CD14-positive monocyte (primary cell): ENCODE measurements at regions not wholly inside any gene's neighbourhood (a gene's known extent, or its start where the extent isn't known, plus 50 kb on each side); places are given as distances from the start of the nearest gene placed in this dataset.
A peak's percentile ranks its signal among the peaks of the same experiment; 100 is the strongest.
"Not testable (repeated sequence)": the region's sequence is repeated elsewhere in the genome, so short reads cannot be mapped to it uniquely, and the experiment has no call there.

Experiments
- DNase-seq, 3 donors: peaks; one replicate each; pipeline ENCODE4 v3.0.0-alpha.2; 2011 to 2022
- H2AFZ ChIP-seq: 2 replicates; pipeline ENCODE4 v1.6.0; 2012; ENCODE audit warnings: mild to moderate bottlenecking, low read depth, low read length, inconsistent platforms; ENCODE audit not compliant: insufficient read depth, poor library complexity, severe bottlenecking
- H3K27ac ChIP-seq, 2 donors: 1 replicate in 1 of 2; 2 replicates in 1 of 2; pipeline ENCODE4 v1.5.1; 2012 to 2013; ENCODE audit warnings: low read length in 2 of 2, control low read depth in 1 of 2, inconsistent platforms in 1 of 2, low read depth in 1 of 2, mild to moderate bottlenecking in 1 of 2
- H3K27me3 ChIP-seq, 2 donors: one replicate each; pipeline versions ENCODE4 v1.6.0 to v1.6.1; 2011 to 2013; ENCODE audit warnings: low read length in 2 of 2; ENCODE audit not compliant: control insufficient read depth in 2 of 2, insufficient read depth in 2 of 2
- H3K36me3 ChIP-seq, 2 donors: replicated peaks in 1 of 2; 1 replicate in 1 of 2; 2 replicates in 1 of 2; pipeline versions ENCODE4 v1.5.1 to v1.6.1; 2012 to 2013; ENCODE audit warnings: low read length in 2 of 2, control low read depth in 1 of 2, inconsistent platforms in 1 of 2, mild to moderate bottlenecking in 1 of 2; ENCODE audit not compliant: insufficient read depth in 2 of 2, control insufficient read depth in 1 of 2
- H3K4me1 ChIP-seq, 2 donors: 1 replicate in 1 of 2; 2 replicates in 1 of 2; pipeline versions ENCODE4 v1.5.1 to v1.6.1; 2012 to 2013; ENCODE audit warnings: low read length in 2 of 2, control low read depth in 1 of 2, inconsistent platforms in 1 of 2, mild to moderate bottlenecking in 1 of 2, moderate library complexity in 1 of 2; ENCODE audit not compliant: insufficient read depth in 2 of 2, control insufficient read depth in 1 of 2
- H3K4me2 ChIP-seq: replicated peaks from 2 replicates; pipeline ENCODE3; 2012; ENCODE audit warnings: low read length, moderate library complexity, mild to moderate bottlenecking; ENCODE audit not compliant: poor library complexity, severe bottlenecking; ENCODE audit errors: extremely low read depth
- H3K4me3 ChIP-seq, 3 experiments: fragments of 200-600 bp in 1 of 3; sonication (generic) in 1 of 3; replicated peaks in 1 of 3; 1 replicate in 2 of 3; 2 replicates in 1 of 3; pipeline ENCODE4 v1.5.1; 2011 to 2013; ENCODE audit warnings: low read length in 3 of 3, mild to moderate bottlenecking in 3 of 3, control low read depth in 2 of 3, low read depth in 2 of 3, inconsistent platforms in 1 of 3, moderate library complexity in 1 of 3
- H3K79me2 ChIP-seq: 2 replicates; pipeline ENCODE4 v1.6.0; 2012; ENCODE audit warnings: mild to moderate bottlenecking, control low read depth, inconsistent platforms, low read length, moderate library complexity; ENCODE audit not compliant: insufficient read depth
- H3K9ac ChIP-seq: 2 replicates; pipeline ENCODE4 v1.6.0; 2017; ENCODE audit warnings: low read length, mild to moderate bottlenecking; ENCODE audit not compliant: insufficient read depth, poor library complexity, severe bottlenecking
- H3K9me3 ChIP-seq, 2 donors: replicated peaks in 1 of 2; 1 replicate in 1 of 2; 2 replicates in 1 of 2; pipeline versions ENCODE4 v1.5.1 to v1.6.1; 2012 to 2013; ENCODE audit warnings: low read length in 2 of 2, control low read depth in 1 of 2; ENCODE audit not compliant: control insufficient read depth in 1 of 2, insufficient read depth in 1 of 2
- H4K20me1 ChIP-seq: 2 replicates; pipeline ENCODE4 v1.6.0; 2012; ENCODE audit warnings: mild to moderate bottlenecking, low read length, control low read depth, moderate library complexity; ENCODE audit not compliant: insufficient read depth
- H3K27ac Mint-ChIP-seq, 7 donors: one replicate each; pipeline ENCODE4 v1.8.0; 2020; ENCODE audit warnings: mild to moderate bottlenecking in 7 of 7, mixed read lengths in 7 of 7, moderate library complexity in 6 of 7, inconsistent platforms in 2 of 7
- H3K27me3 Mint-ChIP-seq, 3 donors: one replicate each; pipeline ENCODE4 v1.8.0; 2021 to 2022; ENCODE audit warnings: low read depth in 3 of 3, mild to moderate bottlenecking in 3 of 3, mixed read lengths in 3 of 3, moderate library complexity in 3 of 3, inconsistent platforms in 1 of 3
- H3K36me3 Mint-ChIP-seq, 2 donors: one replicate each; pipeline ENCODE4 v1.8.0; 2020; ENCODE audit warnings: mixed read lengths in 2 of 2, inconsistent platforms in 1 of 2, mild to moderate bottlenecking in 1 of 2
- H3K4me1 Mint-ChIP-seq: one replicate; pipeline ENCODE4 v1.8.0; 2020; ENCODE audit warnings: mild to moderate bottlenecking, mixed read lengths
- H3K4me3 Mint-ChIP-seq, 2 donors: one replicate each; pipeline ENCODE4 v1.8.0; 2020; ENCODE audit warnings: mild to moderate bottlenecking in 2 of 2, mixed read lengths in 2 of 2, moderate library complexity in 1 of 2
- H3K9me3 Mint-ChIP-seq, 7 donors: one replicate each; pipeline ENCODE4 v1.8.0; 2020 to 2022; ENCODE audit warnings: mixed read lengths in 7 of 7, mild to moderate bottlenecking in 6 of 7, moderate library complexity in 6 of 7, inconsistent platforms in 2 of 7
- WGBS: methylation state at CpG from one replicate; pipeline ENCODE4 v1.1.5; 2013; ENCODE audit warnings: missing lambda C conversion rate; ENCODE audit not compliant: insufficient coverage; 5-methylcytosine and 5-hydroxymethylcytosine counted together
- intact Hi-C, 2 donors: fragments of 100-400 bp; cut with micrococcal nuclease; formaldehyde crosslinking; loops; one replicate each; pipeline versions ENCODE4 v1.15.0 to v1.15.1; 2023
- TF ChIP-seq, protein P1 (sequence below): fragments of 200-600 bp; IDR thresholded peaks from one replicate; pipeline ENCODE4 v1.8.0; 2022; ENCODE audit warnings: antibody characterized with exemption, mild to moderate bottlenecking

DNA sequence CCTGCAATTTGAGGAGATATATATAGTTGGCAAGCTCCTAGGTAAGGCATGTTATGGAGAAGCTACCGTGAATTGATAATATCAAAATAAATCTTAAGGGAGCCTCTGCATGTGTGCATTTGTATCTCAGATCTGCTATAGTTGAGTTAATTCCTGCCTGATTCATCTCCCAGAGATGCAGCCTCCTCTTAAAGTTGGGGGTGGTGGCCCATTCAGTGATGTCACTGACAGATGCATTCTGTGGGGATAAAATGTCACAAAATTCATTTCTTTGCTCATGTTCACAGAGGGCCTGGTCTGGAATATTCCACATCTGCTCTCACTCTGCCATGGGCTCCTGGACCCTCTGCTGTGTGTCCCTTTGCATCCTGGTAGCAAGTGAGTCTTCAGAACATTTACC, 185.8 kb upstream of the PRSS1 start:
- DNase-seq: no peak
- Histone ChIP-seq H3K4me2 (peak overlapping the region; percentile 17), H3K9me3 (no peaks in the 10 kb centered on the region), H3K79me2 (no peaks in the 10 kb centered on the region), H3K36me3 (no peaks in the 10 kb centered on the region), H3K27me3 (no peaks in the 10 kb centered on the region), H3K27ac (no peak overlapping the region), H3K4me1 (peaks cover 46 to 57% of the 10 kb centered on the region in 2 donors), H3K4me3 (no peak overlapping the region), H3K9ac (no peak overlapping the region), H4K20me1 (no peaks in the 10 kb centered on the region), H2AFZ (no peak overlapping the region)
- TF ChIP-seq, protein P1, sequence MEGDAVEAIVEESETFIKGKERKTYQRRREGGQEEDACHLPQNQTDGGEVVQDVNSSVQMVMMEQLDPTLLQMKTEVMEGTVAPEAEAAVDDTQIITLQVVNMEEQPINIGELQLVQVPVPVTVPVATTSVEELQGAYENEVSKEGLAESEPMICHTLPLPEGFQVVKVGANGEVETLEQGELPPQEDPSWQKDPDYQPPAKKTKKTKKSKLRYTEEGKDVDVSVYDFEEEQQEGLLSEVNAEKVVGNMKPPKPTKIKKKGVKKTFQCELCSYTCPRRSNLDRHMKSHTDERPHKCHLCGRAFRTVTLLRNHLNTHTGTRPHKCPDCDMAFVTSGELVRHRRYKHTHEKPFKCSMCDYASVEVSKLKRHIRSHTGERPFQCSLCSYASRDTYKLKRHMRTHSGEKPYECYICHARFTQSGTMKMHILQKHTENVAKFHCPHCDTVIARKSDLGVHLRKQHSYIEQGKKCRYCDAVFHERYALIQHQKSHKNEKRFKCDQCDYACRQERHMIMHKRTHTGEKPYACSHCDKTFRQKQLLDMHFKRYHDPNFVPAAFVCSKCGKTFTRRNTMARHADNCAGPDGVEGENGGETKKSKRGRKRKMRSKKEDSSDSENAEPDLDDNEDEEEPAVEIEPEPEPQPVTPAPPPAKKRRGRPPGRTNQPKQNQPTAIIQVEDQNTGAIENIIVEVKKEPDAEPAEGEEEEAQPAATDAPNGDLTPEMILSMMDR: no peak
- 100% methylated on average over 1 of the region's 1 CpG for WGBS
- intact Hi-C loops: no loop called here
- H3K9me3 Mint-ChIP-seq: no peaks in the 10 kb centered on the region
- H3K36me3 Mint-ChIP-seq: no peaks in the 10 kb centered on the region
- peaks cover 0 to 2% (median 2%) of the 10 kb centered on the region in 3 donors for H3K27me3 Mint-ChIP-seq
- peaks cover 65% of the 10 kb centered on the region for H3K4me1 Mint-ChIP-seq
- H3K4me3 Mint-ChIP-seq: no peak overlapping the region
- H3K27ac Mint-ChIP-seq: no peak overlapping the region

DNA sequence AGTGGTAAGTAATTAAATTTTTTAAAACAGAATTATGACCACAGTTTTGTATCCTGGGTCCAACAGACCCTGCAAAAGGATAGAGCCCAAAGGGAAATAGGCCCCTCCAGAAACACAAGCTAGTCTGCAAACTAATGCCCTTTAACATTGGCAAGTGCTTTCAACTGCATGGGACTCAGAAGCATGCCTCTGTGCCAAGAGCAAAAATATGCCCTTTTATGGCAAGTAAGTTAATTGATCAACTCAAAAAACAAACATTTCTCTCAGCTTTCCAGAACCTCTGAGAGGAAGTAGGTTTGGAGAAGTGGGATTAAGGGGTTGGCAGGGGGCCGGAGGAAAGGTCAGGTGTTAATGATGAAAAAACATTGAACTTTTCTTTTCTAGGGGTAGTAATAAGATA, 186.6 kb upstream of the PRSS1 start:
- H3K27me3 ChIP-seq: no peaks in the 10 kb centered on the region
- no peaks in the 10 kb centered on the region for H4K20me1 ChIP-seq
- no peak overlapping the region for H3K9ac ChIP-seq
- no CpG with 5 or more reads among the region's 1 CpG for WGBS
- Mint-ChIP-seq H3K4me3 (no peak overlapping the region), H3K27ac (no peak overlapping the region), H3K4me1 (peaks cover 64% of the 10 kb centered on the region), H3K27me3 (peaks cover 0 to 2% (median 2%) of the 10 kb centered on the region in 3 donors), H3K9me3 (no peaks in the 10 kb centered on the region), H3K36me3 (no peaks in the 10 kb centered on the region)
- H2AFZ ChIP-seq: no peak overlapping the region
- peaks cover 2% of the 10 kb centered on the region for H3K79me2 ChIP-seq
- H3K4me3 ChIP-seq: no peak overlapping the region
- no peak overlapping the region for H3K4me2 ChIP-seq
- peaks cover 43 to 56% of the 10 kb centered on the region in 2 donors for H3K4me1 ChIP-seq
- no peak for DNase-seq
- TF ChIP-seq, protein P1: no peak
- H3K27ac ChIP-seq: no peak overlapping the region
- intact Hi-C loops: no loop called here
- H3K36me3 ChIP-seq: no peaks in the 10 kb centered on the region
- H3K9me3 ChIP-seq: no peaks in the 10 kb centered on the region

DNA sequence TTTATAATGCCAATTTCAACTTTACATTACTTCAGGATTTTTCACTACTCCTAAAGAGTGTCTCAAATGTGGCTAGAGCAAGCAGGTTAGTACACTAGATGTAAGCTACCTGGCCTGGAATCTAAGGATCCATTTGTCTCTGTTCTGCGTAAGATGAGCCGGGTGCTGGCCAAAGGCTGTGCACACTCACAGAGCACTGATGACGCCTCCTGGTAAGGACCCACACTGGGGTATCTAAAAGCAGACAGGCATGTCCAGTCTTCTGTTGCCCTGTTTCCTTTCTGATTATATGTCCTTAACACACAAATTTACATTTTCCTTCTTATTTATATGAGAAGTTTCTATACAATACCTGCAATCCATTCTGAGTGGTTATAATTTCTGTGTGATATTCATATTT, 187.9 kb upstream of the PRSS1 start:
- H3K9me3 ChIP-seq, H3K9me3 Mint-ChIP-seq, H3K4me2 ChIP-seq, H3K27ac ChIP-seq, H3K27me3 Mint-ChIP-seq, H3K36me3 ChIP-seq, H3K79me2 ChIP-seq, DNase-seq, H4K20me1 ChIP-seq, H3K27me3 ChIP-seq, H3K4me3 ChIP-seq, H2AFZ ChIP-seq, H3K27ac Mint-ChIP-seq, H3K4me3 Mint-ChIP-seq, H3K9ac ChIP-seq, H3K36me3 Mint-ChIP-seq, intact Hi-C loops: not testable (repeated sequence)
- peaks cover 61% of the 10 kb centered on the region for H3K4me1 Mint-ChIP-seq
- H3K4me1 ChIP-seq: peaks cover 37 to 56% of the 10 kb centered on the region in 2 donors
- WGBS: 84% methylated on average over 3 of the region's 3 CpGs
